Ectodermal cell (in vitro differentiated cells): ENCODE measurements at regions not wholly inside any gene's neighbourhood (a gene's known extent, or its start where the extent isn't known, plus 50 kb on each side); places are given as distances from the start of the nearest gene placed in this dataset.

Experiments used
- H3K27ac ChIP-seq: 2 replicates; pipeline ENCODE4 v1.7.0; 2013; ENCODE audit warnings: mild to moderate bottlenecking, low read depth, low read length; ENCODE audit not compliant: insufficient read depth, poor library complexity, severe bottlenecking
- H3K27me3 ChIP-seq: 2 replicates; pipeline ENCODE4 v1.7.0; 2013; ENCODE audit warnings: mild to moderate bottlenecking, low read length; ENCODE audit not compliant: insufficient read depth, control insufficient read depth, poor library complexity, severe bottlenecking
- H3K36me3 ChIP-seq: one replicate; pipeline ENCODE4 v1.7.0; 2013; ENCODE audit warnings: low read length; ENCODE audit not compliant: control insufficient read depth, insufficient read depth
- H3K4me1 ChIP-seq: one replicate; pipeline ENCODE4 v1.7.0; 2013; ENCODE audit warnings: low read length; ENCODE audit not compliant: control insufficient read depth, insufficient read depth
- H3K4me3 ChIP-seq: 2 replicates; pipeline ENCODE4 v1.7.0; 2013; ENCODE audit warnings: low read depth, low read length, control low read depth; ENCODE audit not compliant: insufficient read depth
- H3K9me3 ChIP-seq: 2 replicates; pipeline ENCODE4 v1.7.0; 2013; ENCODE audit warnings: mild to moderate bottlenecking, low read length, moderate library complexity; ENCODE audit not compliant: control insufficient read depth
- WGBS, 2 experiments: methylation state at CpG; one replicate each; pipeline ENCODE4 v1.1.7; 2013; ENCODE audit warnings: missing lambda C conversion rate in 2 of 2; 5-methylcytosine and 5-hydroxymethylcytosine counted together

GRCh38 chr2:241948901-241949735 is 79.6 kb downstream of the RTP5 start:
- Histone ChIP-seq H3K27me3 (no peaks in the 10 kb centered on the region), H3K27ac (no peak overlapping the region), H3K4me3 (no peak overlapping the region), H3K36me3 (no peaks in the 10 kb centered on the region), H3K9me3 (no peaks in the 10 kb centered on the region), H3K4me1 (no peaks in the 10 kb centered on the region)
- WGBS, 2 experiments = 89% methylated on average over 31 of the region's 31 CpGs

- Histone ChIP-seq H3K9me3 (no peaks in the 10 kb centered on the region), H3K27me3 (no peaks in the 10 kb centered on the region), H3K4me3 (no peak overlapping the region), H3K36me3 (no peaks in the 10 kb centered on the region), H3K27ac (no peak overlapping the region), H3K4me1 (peaks cover under 1% of the 10 kb centered on the region)
- 90 to 91% methylated on average over 17 to 18 of the region's 18 CpGs for WGBS, 2 experiments
These were observed 80.3 kb downstream of the RTP5 start for GRCh38 chr2:241949736-241950412.

- Histone ChIP-seq H3K9me3 (no peaks in the 10 kb centered on the region), H3K27me3 (no peaks in the 10 kb centered on the region), H3K27ac (no peak overlapping the region), H3K4me3 (no peak overlapping the region), H3K4me1 (peaks cover 3% of the 10 kb centered on the region), H3K36me3 (no peaks in the 10 kb centered on the region)
- WGBS, 2 experiments = 41 to 44% methylated on average over 45 of the region's 45 CpGs
These were observed 81.1 kb downstream of the RTP5 start for GRCh38 chr2:241950413-241951315.

- Histone ChIP-seq H3K27ac (no peak overlapping the region), H3K9me3 (no peaks in the 10 kb centered on the region), H3K27me3 (no peaks in the 10 kb centered on the region), H3K4me1 (peaks cover 3% of the 10 kb centered on the region), H3K36me3 (no peaks in the 10 kb centered on the region), H3K4me3 (no peak overlapping the region)
- 54 to 71% methylated on average over 4 of the region's 4 CpGs for WGBS, 2 experiments
These were observed 81.8 kb downstream of the RTP5 start for GRCh38 chr2:241951316-241951700.

GRCh38 chr2:241951920-241952319 is 82.4 kb downstream of the RTP5 start:
- no peak overlapping the region for H3K27ac ChIP-seq
- H3K9me3 ChIP-seq = no peaks in the 10 kb centered on the region
- H3K4me3 ChIP-seq = no peak overlapping the region
- 89 to 90% methylated on average over 11 of the region's 11 CpGs for WGBS, 2 experiments
- H3K27me3 ChIP-seq = no peaks in the 10 kb centered on the region
- H3K36me3 ChIP-seq = no peaks in the 10 kb centered on the region
- peaks cover 3% of the 10 kb centered on the region for H3K4me1 ChIP-seq

GRCh38 chr2:241952816-241953215 is 83.3 kb downstream of the RTP5 start:
- Histone ChIP-seq H3K27me3 (no peaks in the 10 kb centered on the region), H3K4me3 (no peak overlapping the region), H3K27ac (no peak overlapping the region), H3K36me3 (no peaks in the 10 kb centered on the region), H3K4me1 (peaks cover 3% of the 10 kb centered on the region), H3K9me3 (no peaks in the 10 kb centered on the region)
- WGBS, 2 experiments = 82 to 88% methylated on average over 16 of the region's 16 CpGs

- Histone ChIP-seq H3K4me1 (peaks cover 3% of the 10 kb centered on the region), H3K9me3 (no peaks in the 10 kb centered on the region), H3K36me3 (no peaks in the 10 kb centered on the region), H3K4me3 (no peak overlapping the region), H3K27me3 (no peaks in the 10 kb centered on the region), H3K27ac (no peak overlapping the region)
- 91 to 92% methylated on average over 33 of the region's 33 CpGs for WGBS, 2 experiments
These were observed 83.9 kb downstream of the RTP5 start for GRCh38 chr2:241953324-241953928.

- 89 to 92% methylated on average over 13 of the region's 13 CpGs for WGBS, 2 experiments
- no peaks in the 10 kb centered on the region for H3K27me3 ChIP-seq
- H3K4me1 ChIP-seq = peaks cover 3% of the 10 kb centered on the region
- no peaks in the 10 kb centered on the region for H3K36me3 ChIP-seq
- H3K4me3 ChIP-seq = no peak overlapping the region
- H3K9me3 ChIP-seq = no peaks in the 10 kb centered on the region
- no peak overlapping the region for H3K27ac ChIP-seq
These were observed 87.1 kb downstream of the RTP5 start for GRCh38 chr2:241956521-241957110.

GRCh38 chr2:241957276-241957675 is 87.7 kb downstream of the RTP5 start:
- peaks cover 3% of the 10 kb centered on the region for H3K4me1 ChIP-seq
- 51 to 56% methylated on average over 14 of the region's 14 CpGs for WGBS, 2 experiments
- H3K36me3 ChIP-seq = no peaks in the 10 kb centered on the region
- no peak overlapping the region for H3K4me3 ChIP-seq
- no peaks in the 10 kb centered on the region for H3K27me3 ChIP-seq
- no peak overlapping the region for H3K27ac ChIP-seq
- no peaks in the 10 kb centered on the region for H3K9me3 ChIP-seq
